ENCODE measurements at regions not wholly inside any gene's neighbourhood (a gene's known extent, or its start where the extent isn't known, plus 50 kb on each side); places are given as distances from the start of the nearest gene placed in this dataset.

DNA sequence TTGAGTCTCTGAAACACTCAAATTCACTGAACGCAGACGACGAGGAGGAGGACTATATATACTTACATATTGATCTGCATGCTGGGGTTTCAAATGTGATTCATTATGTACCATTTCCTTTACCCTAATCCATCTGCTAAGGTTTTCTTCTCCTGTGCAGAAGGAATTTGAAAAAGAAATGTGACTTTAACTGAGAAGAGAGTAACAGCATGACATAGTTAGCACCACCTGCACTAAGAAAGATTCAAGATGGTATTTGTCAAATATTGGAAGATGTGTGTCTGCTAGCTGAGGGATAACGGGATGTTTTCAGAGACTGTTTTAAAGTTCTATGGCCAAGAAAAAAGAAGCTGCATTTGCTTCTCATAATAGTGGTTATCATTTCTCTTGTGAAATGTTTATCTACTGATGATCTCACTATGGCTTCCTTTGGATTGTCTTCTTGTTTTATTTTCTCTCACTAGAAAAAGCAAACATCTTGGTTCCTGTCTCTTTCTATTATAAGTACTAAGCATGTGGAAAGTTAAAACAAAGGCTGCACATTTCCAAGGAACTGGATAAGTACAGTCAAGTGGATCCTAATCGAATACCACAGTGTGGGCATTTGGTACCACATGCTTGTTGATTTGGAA is 89.8 kb upstream of the TLE4 start:
- Histone ChIP-seq H3K4me1 (ENCODE audit: insufficient read depth) (peaks cover 2% of the 10 kb centered on the region), H3K27me3 (no peaks in the 10 kb centered on the region), H3K4me3 (no peak overlapping the region), H3K9me3 (no peaks in the 10 kb centered on the region), H3K36me3 (no peaks in the 10 kb centered on the region), H3K27ac (no peak overlapping the region)
- 47 to 64% (median 64%) methylated on average over 5 of the region's 5 CpGs for WGBS, 3 donors
- intact Hi-C loops (cut with DNase I), result no loop called here
- DNase-seq, result no peak
- TF ChIP-seq, protein P1, sequence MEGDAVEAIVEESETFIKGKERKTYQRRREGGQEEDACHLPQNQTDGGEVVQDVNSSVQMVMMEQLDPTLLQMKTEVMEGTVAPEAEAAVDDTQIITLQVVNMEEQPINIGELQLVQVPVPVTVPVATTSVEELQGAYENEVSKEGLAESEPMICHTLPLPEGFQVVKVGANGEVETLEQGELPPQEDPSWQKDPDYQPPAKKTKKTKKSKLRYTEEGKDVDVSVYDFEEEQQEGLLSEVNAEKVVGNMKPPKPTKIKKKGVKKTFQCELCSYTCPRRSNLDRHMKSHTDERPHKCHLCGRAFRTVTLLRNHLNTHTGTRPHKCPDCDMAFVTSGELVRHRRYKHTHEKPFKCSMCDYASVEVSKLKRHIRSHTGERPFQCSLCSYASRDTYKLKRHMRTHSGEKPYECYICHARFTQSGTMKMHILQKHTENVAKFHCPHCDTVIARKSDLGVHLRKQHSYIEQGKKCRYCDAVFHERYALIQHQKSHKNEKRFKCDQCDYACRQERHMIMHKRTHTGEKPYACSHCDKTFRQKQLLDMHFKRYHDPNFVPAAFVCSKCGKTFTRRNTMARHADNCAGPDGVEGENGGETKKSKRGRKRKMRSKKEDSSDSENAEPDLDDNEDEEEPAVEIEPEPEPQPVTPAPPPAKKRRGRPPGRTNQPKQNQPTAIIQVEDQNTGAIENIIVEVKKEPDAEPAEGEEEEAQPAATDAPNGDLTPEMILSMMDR (IDR thresholded peaks at IDR 0.05), result no peak
- TF ChIP-seq POLR2A (IDR thresholded peaks at IDR 0.05) (no peak), EP300 (IDR thresholded peaks at IDR 0.05) (no peak)

DNA sequence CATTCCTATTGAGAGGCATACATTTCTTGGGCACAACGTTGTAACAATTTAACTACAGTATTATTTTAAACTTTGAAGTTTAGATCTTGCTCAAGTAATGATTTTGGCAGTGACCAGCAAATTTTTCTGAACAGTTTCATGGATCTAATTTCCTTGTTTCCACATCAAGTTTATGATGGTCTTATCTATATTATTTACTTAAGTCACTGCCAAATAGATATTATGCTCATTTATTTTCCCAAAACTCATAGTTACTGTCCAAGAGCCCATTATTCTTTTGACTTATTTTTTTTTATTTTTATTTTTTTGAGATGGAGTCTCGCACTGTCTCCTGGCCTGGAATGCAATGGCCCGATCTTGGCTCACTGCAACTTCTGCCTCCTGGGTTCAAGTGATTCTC is 86.5 kb upstream of the TLE4 start:
- DNase-seq, result no peak
- no peak for TF ChIP-seq POLR2A (IDR thresholded peaks at IDR 0.05)
- TF ChIP-seq EP300 (IDR thresholded peaks at IDR 0.05), result no peak
- TF ChIP-seq, protein P1 (IDR thresholded peaks at IDR 0.05), result no peak
- WGBS, 3 donors, result 25 to 44% (median 31%) methylated on average over 3 of the region's 3 CpGs
- Histone ChIP-seq H3K4me3 (no peak overlapping the region), H3K27ac (no peak overlapping the region), H3K36me3 (no peaks in the 10 kb centered on the region), H3K4me1 (ENCODE audit: insufficient read depth) (peaks cover 3% of the 10 kb centered on the region), H3K9me3 (no peaks in the 10 kb centered on the region), H3K27me3 (no peaks in the 10 kb centered on the region)
- intact Hi-C loops (cut with DNase I), result no loop called here

DNA sequence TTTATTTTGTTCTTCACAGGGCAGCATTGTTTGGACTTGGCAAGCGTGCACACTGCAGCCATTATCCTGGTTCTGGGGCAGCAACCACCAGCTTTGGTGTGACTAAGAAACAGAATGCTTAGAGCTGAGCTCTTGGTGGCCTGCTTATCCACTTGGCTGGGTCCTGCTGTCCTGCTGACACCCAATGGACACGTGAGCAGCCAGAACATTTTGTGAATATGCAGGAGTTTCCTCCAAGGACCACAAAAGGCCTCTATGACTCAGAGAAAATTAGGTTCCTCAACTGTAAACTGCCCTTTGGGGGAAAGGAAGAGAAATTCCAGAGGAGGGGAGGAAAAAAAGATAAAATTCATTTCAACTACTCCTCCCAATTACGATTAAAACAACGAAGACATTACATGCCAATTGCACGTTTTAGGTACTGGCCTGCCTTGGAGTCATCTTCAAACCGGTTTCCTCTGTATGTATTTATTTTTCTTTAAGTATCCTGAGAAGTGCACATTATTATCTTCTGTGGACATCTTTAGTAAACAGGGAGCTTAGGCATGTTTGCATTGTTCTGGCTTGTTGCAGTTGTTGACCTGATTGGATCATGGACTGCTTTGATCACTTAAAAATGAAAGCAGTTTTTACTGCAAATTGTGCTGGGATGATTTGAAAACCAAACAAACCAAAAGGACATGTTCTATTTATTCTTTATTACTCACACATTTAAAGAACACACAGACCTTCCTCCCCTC is 82.3 kb upstream of the TLE4 start:
- no peaks in the 10 kb centered on the region for H3K36me3 ChIP-seq
- no peaks in the 10 kb centered on the region for H3K9me3 ChIP-seq
- intact Hi-C loops (cut with DNase I), result no loop called here
- H3K4me3 ChIP-seq, result no peak overlapping the region
- no peak overlapping the region for H3K27ac ChIP-seq
- 7 to 22% (median 10%) methylated on average over 6 of the region's 6 CpGs for WGBS, 3 donors
- no peaks in the 10 kb centered on the region for H3K27me3 ChIP-seq
- H3K4me1 ChIP-seq (ENCODE audit: insufficient read depth), result peaks cover 3% of the 10 kb centered on the region
- DNase-seq, result peak in 3 of 5 donors; percentile 20 to 56 (median 31)
- TF ChIP-seq, protein P1 (IDR thresholded peaks at IDR 0.05), result no peak
- TF ChIP-seq POLR2A (IDR thresholded peaks at IDR 0.05) (no peak), EP300 (IDR thresholded peaks at IDR 0.05) (no peak)

DNA sequence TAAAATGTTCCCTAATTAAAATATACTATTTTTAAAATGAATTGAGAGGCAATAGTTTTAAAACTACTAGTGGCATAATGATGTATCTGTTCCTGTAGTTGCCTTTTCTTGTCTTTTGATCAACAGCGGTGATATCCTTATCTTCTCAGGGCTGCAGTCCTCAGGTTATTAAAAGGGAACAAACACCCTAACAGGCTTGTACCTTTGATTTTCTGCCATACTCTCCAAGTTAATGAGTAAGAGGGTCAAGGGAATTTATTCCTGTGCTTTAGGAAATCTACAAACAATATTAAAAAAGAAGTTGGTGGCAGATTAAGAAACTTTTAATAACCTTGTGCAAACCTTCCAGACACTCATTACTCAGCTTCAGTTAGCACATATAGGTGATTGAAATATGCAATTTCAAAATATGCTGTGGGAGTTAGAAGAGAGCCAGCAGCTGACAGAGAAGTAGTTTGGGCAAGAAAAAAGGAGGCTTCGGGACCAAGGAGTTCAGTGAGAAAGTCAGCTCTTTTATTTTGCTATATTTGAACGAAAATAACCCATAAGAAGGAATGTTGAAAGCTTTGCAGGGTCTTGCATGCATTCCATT is 81.0 kb upstream of the TLE4 start:
- TF ChIP-seq, protein P1 (IDR thresholded peaks at IDR 0.05), result no peak
- TF ChIP-seq EP300 (IDR thresholded peaks at IDR 0.05) (no peak), POLR2A (IDR thresholded peaks at IDR 0.05) (no peak)
- 33 to 44% (median 41%) methylated on average over 3 of the region's 3 CpGs for WGBS, 3 donors
- H3K4me1 ChIP-seq (ENCODE audit: insufficient read depth), result peaks cover 3% of the 10 kb centered on the region

More for the DNA sequence above, 81.0 kb upstream of the TLE4 start:
- H3K9me3 ChIP-seq, result no peaks in the 10 kb centered on the region
- H3K27ac ChIP-seq, result no peak overlapping the region
- H3K36me3 ChIP-seq, result no peaks in the 10 kb centered on the region
- H3K4me3 ChIP-seq, result no peak overlapping the region
- intact Hi-C loops (cut with DNase I), result no loop called here
- DNase-seq, result no peak
- H3K27me3 ChIP-seq, result no peaks in the 10 kb centered on the region

All from ovary (tissue), 7 donors.